ENCODE measurements at regions not wholly inside any gene's neighbourhood (a gene's known extent, or its start where the extent isn't known, plus 50 kb on each side); places are given as distances from the start of the nearest gene placed in this dataset.

- Histone ChIP-seq H3K36me3 (no peaks in the 10 kb centered on the region), H3K27me3 (no peaks in the 10 kb centered on the region), H3K9me3 (peaks cover 0 to 17% (median 4%) of the 10 kb centered on the region in 12 donors), H3K4me1 (no peaks in the 10 kb centered on the region), H3K27ac (no peak overlapping the region), H3K4me3 (no peak overlapping the region)
- TF ChIP-seq POLR2A (IDR thresholded peaks at IDR 0.05), result no peak
- TF ChIP-seq, protein P1, sequence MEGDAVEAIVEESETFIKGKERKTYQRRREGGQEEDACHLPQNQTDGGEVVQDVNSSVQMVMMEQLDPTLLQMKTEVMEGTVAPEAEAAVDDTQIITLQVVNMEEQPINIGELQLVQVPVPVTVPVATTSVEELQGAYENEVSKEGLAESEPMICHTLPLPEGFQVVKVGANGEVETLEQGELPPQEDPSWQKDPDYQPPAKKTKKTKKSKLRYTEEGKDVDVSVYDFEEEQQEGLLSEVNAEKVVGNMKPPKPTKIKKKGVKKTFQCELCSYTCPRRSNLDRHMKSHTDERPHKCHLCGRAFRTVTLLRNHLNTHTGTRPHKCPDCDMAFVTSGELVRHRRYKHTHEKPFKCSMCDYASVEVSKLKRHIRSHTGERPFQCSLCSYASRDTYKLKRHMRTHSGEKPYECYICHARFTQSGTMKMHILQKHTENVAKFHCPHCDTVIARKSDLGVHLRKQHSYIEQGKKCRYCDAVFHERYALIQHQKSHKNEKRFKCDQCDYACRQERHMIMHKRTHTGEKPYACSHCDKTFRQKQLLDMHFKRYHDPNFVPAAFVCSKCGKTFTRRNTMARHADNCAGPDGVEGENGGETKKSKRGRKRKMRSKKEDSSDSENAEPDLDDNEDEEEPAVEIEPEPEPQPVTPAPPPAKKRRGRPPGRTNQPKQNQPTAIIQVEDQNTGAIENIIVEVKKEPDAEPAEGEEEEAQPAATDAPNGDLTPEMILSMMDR (IDR thresholded peaks at IDR 0.05), result no peak
- intact Hi-C loops (cut with DNase I), result no loop called here
- DNase-seq (no peak), ATAC-seq (no peak)
Measured at GRCh38 chr7:42588876-42589275, 323.0 kb downstream of the C7orf25 start.

DNA sequence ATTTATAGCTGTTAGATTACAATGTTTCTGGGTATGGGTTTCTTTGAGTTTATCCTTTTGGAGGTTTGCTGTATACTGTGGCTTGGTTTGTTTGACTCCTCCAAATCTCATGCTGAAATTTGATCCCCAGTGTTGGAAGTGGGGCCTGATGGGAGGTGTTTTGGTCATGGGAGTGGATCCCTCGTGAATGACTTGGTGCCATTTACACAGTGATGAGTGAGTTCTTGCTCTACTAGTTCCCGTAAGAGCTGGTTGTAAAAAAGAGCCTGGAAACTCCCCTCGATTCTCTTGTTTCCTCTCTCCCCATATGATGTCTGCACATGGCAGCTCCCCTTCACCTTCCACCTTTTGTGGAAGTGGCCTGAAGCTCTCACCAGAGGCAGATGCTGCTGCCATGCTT is 324.1 kb downstream of the C7orf25 start:
- TF ChIP-seq, protein P1 (IDR thresholded peaks at IDR 0.05), result no peak
- no peak for TF ChIP-seq POLR2A (IDR thresholded peaks at IDR 0.05)
- H3K27me3 ChIP-seq, result no peaks in the 10 kb centered on the region
- no peak for DNase-seq
- no peak overlapping the region for H3K4me3 ChIP-seq
- ATAC-seq, result no peak
- 69 to 87% (median 76%) methylated on average over 3 of the region's 3 CpGs for WGBS, 4 donors
- H3K36me3 ChIP-seq, result no peaks in the 10 kb centered on the region
- no peaks in the 10 kb centered on the region for H3K4me1 ChIP-seq
- intact Hi-C loops (cut with DNase I), result no loop called here
- H3K9me3 ChIP-seq, result peaks cover 0 to 18% (median 3%) of the 10 kb centered on the region in 12 donors
- no peak overlapping the region for H3K27ac ChIP-seq

DNA sequence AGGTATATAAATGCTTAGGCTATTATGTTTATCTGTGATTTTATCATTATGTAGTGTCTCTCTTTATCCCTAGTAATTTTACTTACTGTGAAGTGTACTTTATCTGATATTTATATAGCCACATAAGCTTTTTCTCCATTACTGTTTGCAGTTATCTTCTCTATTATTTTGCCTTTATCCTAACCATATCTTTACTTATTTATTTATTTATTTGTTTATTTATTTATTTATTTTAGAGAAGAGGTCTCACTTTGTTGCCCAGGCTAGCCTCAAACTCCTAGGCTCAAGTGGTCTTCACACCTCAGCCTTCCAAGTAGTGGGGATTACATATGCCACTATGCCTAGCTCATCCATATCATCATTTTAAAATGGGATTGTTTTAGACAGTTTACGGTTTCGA is 331.8 kb downstream of the C7orf25 start:
- intact Hi-C loops (cut with DNase I), result no loop called here
- TF ChIP-seq, protein P1 (IDR thresholded peaks at IDR 0.05), result no peak
- no peak for TF ChIP-seq POLR2A (IDR thresholded peaks at IDR 0.05)
- H3K4me3 ChIP-seq, result no peak overlapping the region

DNA sequence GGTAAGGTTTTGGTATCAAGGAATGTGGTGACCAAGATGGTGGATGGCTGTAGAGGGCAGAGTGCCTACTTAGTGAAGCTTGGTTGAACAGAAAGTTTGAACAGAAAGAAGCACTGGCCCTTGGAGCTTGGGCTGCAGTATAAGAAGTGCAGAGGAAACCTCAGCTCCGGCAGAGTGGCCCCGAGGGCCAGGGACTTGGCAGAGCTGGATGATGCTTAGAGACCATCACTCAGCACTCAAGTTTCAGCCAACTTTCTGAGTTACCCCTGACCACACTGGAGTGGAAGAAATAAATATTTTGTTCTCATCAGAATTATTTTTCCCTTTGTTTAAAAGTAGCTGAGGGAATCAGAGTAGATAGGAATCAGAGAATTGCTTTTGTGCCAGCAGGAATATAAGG is 336.7 kb downstream of the C7orf25 start:
- ATAC-seq (no peak), DNase-seq (no peak)
- intact Hi-C loops (cut with DNase I), result loop anchor here in 4 of 10 donors (10.0 kb wide), 2 partner anchors 600 to 630 kb away; no protein-coding TSS in a partner anchor
- peak overlapping the region in 1 of 12 donors; percentile 48 for H3K27ac ChIP-seq
- no peaks in the 10 kb centered on the region for H3K4me1 ChIP-seq
- H3K4me3 ChIP-seq, result no peak overlapping the region
- no peaks in the 10 kb centered on the region for H3K36me3 ChIP-seq
- TF ChIP-seq, protein P1 (IDR thresholded peaks at IDR 0.05), result no peak
- TF ChIP-seq POLR2A (IDR thresholded peaks at IDR 0.05), result no peak
- peaks cover 0 to 19% (median 11%) of the 10 kb centered on the region in 12 donors for H3K9me3 ChIP-seq
- H3K27me3 ChIP-seq, result no peaks in the 10 kb centered on the region
- WGBS, 4 donors, result 32 to 67% (median 55%) methylated on average over 2 of the region's 2 CpGs

More for the DNA sequence above, 331.8 kb downstream of the C7orf25 start:
- peaks cover 0 to 33% (median 11%) of the 10 kb centered on the region in 12 donors for H3K9me3 ChIP-seq
- no peak for DNase-seq
- H3K27me3 ChIP-seq, result no peaks in the 10 kb centered on the region
- H3K27ac ChIP-seq, result no peak overlapping the region
- WGBS, 4 donors, result 95 to 99% (median 97%) methylated on average over 2 of the region's 2 CpGs
- ATAC-seq, result no peak
- H3K4me1 ChIP-seq, result no peaks in the 10 kb centered on the region
- no peaks in the 10 kb centered on the region for H3K36me3 ChIP-seq

Measured in heart left ventricle (tissue), 16 donors.